IMR-90 (cell line): ENCODE measurements at regions not wholly inside any gene's neighbourhood (a gene's known extent, or its start where the extent isn't known, plus 50 kb on each side); places are given as distances from the start of the nearest gene placed in this dataset.

Source experiments
- ATAC-seq: fragments of 200-7000 bp; cut with Tn5 transposase; 2 replicates; pipeline ENCODE4 v1.9.1; 2020; ENCODE audit warnings: low read depth, mild to moderate bottlenecking, moderate library complexity
- BruUV-seq: library from RNA; stranded (reverse); fragments of 400-500 nt; replicated peaks from 2 replicates; lab custom pipeline; 2021; lab: Mats Ljungman, UMichigan
- CTCF ChIA-PET: fragments of 300-600 bp; formaldehyde crosslinking; extraction: SDS; loops from one replicate; lab custom pipeline; 2021; ENCODE audit warnings: antibody characterized with exemption; lab: Yijun Ruan, JAX
- POLR2A ChIA-PET: fragments of 300-600 bp; sonication (Branson Sonifier 250); formaldehyde crosslinking; loops from one replicate; lab custom pipeline; 2022; ENCODE audit warnings: antibody characterized with exemption; ENCODE audit not compliant: unreplicated experiment; lab: Charles Lee
- DNase-seq: peaks from one replicate; pipeline ENCODE4 v3.0.0; 2013
- H2AFZ ChIP-seq: replicated peaks from 2 replicates; pipeline ENCODE3; 2013; ENCODE audit warnings: low read length, mild to moderate bottlenecking; ENCODE audit not compliant: poor library complexity
- H2AK5ac ChIP-seq: 2 replicates; pipeline ENCODE4 v1.6.1; 2013; ENCODE audit warnings: low read depth, low read length, inconsistent platforms
- H2AK9ac ChIP-seq: replicated peaks from 2 replicates; pipeline ENCODE3; 2013; ENCODE audit warnings: mild to moderate bottlenecking, low read depth, low read length, moderate library complexity; ENCODE audit not compliant: poor library complexity
- H2BK120ac ChIP-seq: 2 replicates; pipeline ENCODE4 v1.6.1; 2013; ENCODE audit warnings: low read depth, low read length, inconsistent platforms
- H2BK15ac ChIP-seq: 3 replicates; pipeline ENCODE4 v1.6.1; 2013; ENCODE audit warnings: low read depth, low read length, inconsistent platforms
- H2BK20ac ChIP-seq: 2 replicates; pipeline ENCODE4 v1.6.1; 2013; ENCODE audit warnings: low read depth, mild to moderate bottlenecking, inconsistent platforms, low read length, moderate library complexity
- H2BK5ac ChIP-seq: 2 replicates; pipeline ENCODE4 v1.6.1; 2013; ENCODE audit warnings: mild to moderate bottlenecking, low read depth, low read length, inconsistent platforms; ENCODE audit not compliant: poor library complexity, severe bottlenecking
- H3K14ac ChIP-seq: replicated peaks from 2 replicates; pipeline ENCODE4 v1.6.1; 2013; ENCODE audit warnings: low read depth, low read length, inconsistent platforms
- H3K18ac ChIP-seq: 2 replicates; pipeline ENCODE4 v1.6.1; 2013; ENCODE audit warnings: low read depth, low read length, control low read depth
- H3K23ac ChIP-seq: 2 replicates; pipeline ENCODE4 v1.6.1; 2013; ENCODE audit warnings: low read depth, low read length, inconsistent platforms
- H3K27ac ChIP-seq: 2 replicates; pipeline ENCODE4 v1.5.1; 2013; ENCODE audit warnings: mild to moderate bottlenecking, control low read depth, low read length; ENCODE audit not compliant: insufficient read depth
- H3K27me3 ChIP-seq: 2 replicates; pipeline ENCODE4 v1.6.1; 2013; ENCODE audit warnings: low read length; ENCODE audit not compliant: control insufficient read depth, insufficient read depth
- H3K36me3 ChIP-seq: 2 replicates; pipeline ENCODE4 v1.6.1; 2013; ENCODE audit warnings: low read length, mixed read lengths; ENCODE audit not compliant: control insufficient read depth, insufficient read depth
- H3K4ac ChIP-seq: 2 replicates; pipeline ENCODE4 v1.6.1; 2013; ENCODE audit warnings: low read depth, low read length, inconsistent platforms
- H3K4me1 ChIP-seq: 2 replicates; pipeline ENCODE4 v1.6.1; 2013; ENCODE audit warnings: low read length, mixed read lengths; ENCODE audit not compliant: control insufficient read depth, insufficient read depth
- H3K4me2 ChIP-seq: 2 replicates; pipeline ENCODE4 v1.6.1; 2013; ENCODE audit warnings: low read depth, mild to moderate bottlenecking, control low read depth, low read length, moderate library complexity
- H3K4me3 ChIP-seq: 2 replicates; pipeline ENCODE4 v1.5.1; 2013; ENCODE audit warnings: low read depth, mild to moderate bottlenecking, control low read depth, low read length, moderate library complexity; ENCODE audit not compliant: insufficient read depth
- H3K56ac ChIP-seq: 2 replicates; pipeline ENCODE4 v1.6.1; 2013; ENCODE audit warnings: low read length, inconsistent platforms; ENCODE audit not compliant: insufficient read depth; ENCODE audit errors: extremely low read depth
- H3K79me1 ChIP-seq, 2 experiments: 2 replicates each; pipeline ENCODE4 v1.6.1; 2013; ENCODE audit warnings: low read length in 2 of 2, inconsistent platforms in 1 of 2, low read depth in 1 of 2
- H3K9ac ChIP-seq: 2 replicates; pipeline ENCODE4 v1.6.1; 2013; ENCODE audit warnings: low read depth, low read length, control low read depth
- H3K9me1 ChIP-seq: 2 replicates; pipeline ENCODE4 v1.6.1; 2013; ENCODE audit warnings: low read length, inconsistent platforms; ENCODE audit not compliant: insufficient read depth
- H3K9me3 ChIP-seq: 2 replicates; pipeline ENCODE4 v1.6.1; 2013; ENCODE audit warnings: low read length; ENCODE audit not compliant: control insufficient read depth, insufficient read depth
- H4K20me1 ChIP-seq: 2 replicates; pipeline ENCODE4 v1.6.1; 2013; ENCODE audit warnings: low read length, inconsistent platforms; ENCODE audit not compliant: insufficient read depth
- H4K5ac ChIP-seq: 2 replicates; pipeline ENCODE4 v1.6.1; 2013; ENCODE audit warnings: mild to moderate bottlenecking, low read depth, low read length, control low read depth
- H4K8ac ChIP-seq, 2 experiments: 2 replicates each; pipeline ENCODE4 v1.6.1; 2013; ENCODE audit warnings: low read depth in 2 of 2, low read length in 2 of 2, control low read depth in 1 of 2, inconsistent platforms in 1 of 2
- H4K91ac ChIP-seq: 2 replicates; pipeline ENCODE4 v1.6.1; 2013; ENCODE audit warnings: low read depth, low read length, inconsistent platforms; ENCODE audit not compliant: insufficient read depth
- MAZ ChIP-seq: IDR thresholded peaks from 2 replicates; pipeline ENCODE4 v1.6.1; 2012; ENCODE audit warnings: low read depth, mild to moderate bottlenecking, low read length, improper control_type of control experiment, moderate library complexity, borderline replicate concordance
- WGBS, 2 experiments: methylation state at CpG; one replicate each; pipeline versions ENCODE4 v1.1.5 to v1.1.7; 2013; ENCODE audit warnings: missing lambda C conversion rate in 2 of 2; ENCODE audit not compliant: insufficient read length in 1 of 2; ENCODE audit errors: extremely low coverage in 2 of 2; 5-methylcytosine and 5-hydroxymethylcytosine counted together
- dilution Hi-C: fragments of 300-500 bp; cut with HindIII; formaldehyde crosslinking; loops from one replicate; pipeline ENCODE4 v1.14.3; 2018; ENCODE audit warnings: low sequenced_read_pairs; ENCODE audit not compliant: unreplicated experiment
- in situ Hi-C: fragments of 300-500 bp; cut with MboI; formaldehyde crosslinking; loops from 3 replicates; pipeline ENCODE4 v1.14.3; 2019; ENCODE audit warnings: low sequenced_read_pairs, inconsistent platforms, mixed read lengths
- intact Hi-C: fragments of 100-400 bp; cut with micrococcal nuclease; formaldehyde crosslinking; loops from 2 replicates; pipeline ENCODE4 v1.10.0; 2022

GRCh38 chr16:88131256-88131655, 180.0 kb downstream of the BANP start:
- no peak for TF ChIP-seq MAZ
- Histone ChIP-seq H3K27ac (no peak overlapping the region), H2BK5ac (no peak overlapping the region), H4K20me1 (no peaks in the 10 kb centered on the region), H2BK20ac (no peak overlapping the region), H3K18ac (no peak overlapping the region), H3K9me3 (no peaks in the 10 kb centered on the region), H2AFZ (peak overlapping the region; percentile 23), H3K23ac (no peak overlapping the region), H3K27me3 (peaks cover 4% of the 10 kb centered on the region), H3K4ac (no peak overlapping the region), H4K91ac (no peak overlapping the region), H3K4me1 (peaks cover 4% of the 10 kb centered on the region), H2BK15ac (no peak overlapping the region), H2BK120ac (no peak overlapping the region), H3K14ac (no peak overlapping the region), H3K56ac (no peak overlapping the region), H3K9me1 (no peaks in the 10 kb centered on the region), H3K79me1 (no peaks in the 10 kb centered on the region), H2AK9ac (peak overlapping the region; percentile 13), H3K9ac (no peak overlapping the region), H3K4me3 (no peak overlapping the region), H4K8ac (no peak overlapping the region), H3K4me2 (no peak overlapping the region), H3K36me3 (no peaks in the 10 kb centered on the region), H4K5ac (no peak overlapping the region), H2AK5ac (peak overlapping the region; percentile 39; the same call in 1 of the 2 replicates)
- intact Hi-C loops (no loop called here), in situ Hi-C loops (no loop called here), dilution Hi-C loops (no loop called here)
- 88% methylated on average over 10 of the region's 15 CpGs; no CpG with 5 or more reads in 1 of the 2 experiments for WGBS, 2 experiments
- no TSS peak for BruUV-seq
- ATAC-seq (no peak), DNase-seq (no peak)
- ChIA-PET POLR2A (no interaction called here), CTCF (no interaction called here)
